ENCODE measurements at regions not wholly inside any gene's neighbourhood (a gene's known extent, or its start where the extent isn't known, plus 50 kb on each side); places are given as distances from the start of the nearest gene placed in this dataset.

DNA sequence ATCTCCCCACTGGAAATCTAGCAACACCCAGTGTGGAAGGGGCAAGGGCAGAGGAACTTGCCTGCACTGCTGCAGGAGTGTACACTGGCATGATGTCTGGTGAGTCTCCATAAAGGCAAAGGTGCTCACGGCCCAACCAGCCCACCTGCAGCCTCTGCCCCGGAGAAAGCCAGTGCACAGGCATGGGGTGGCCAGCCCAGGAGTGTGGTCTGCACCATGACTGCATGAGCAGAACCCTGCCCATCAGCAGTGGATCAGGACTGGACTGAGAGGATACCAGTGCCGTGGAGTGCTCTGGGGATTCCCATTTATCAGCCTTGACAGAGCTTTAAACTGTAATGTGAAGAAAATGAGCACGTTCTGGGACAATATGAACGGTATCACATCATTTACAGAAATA is 342.6 kb upstream of the HS6ST1 start:
- TF ChIP-seq, protein P1, sequence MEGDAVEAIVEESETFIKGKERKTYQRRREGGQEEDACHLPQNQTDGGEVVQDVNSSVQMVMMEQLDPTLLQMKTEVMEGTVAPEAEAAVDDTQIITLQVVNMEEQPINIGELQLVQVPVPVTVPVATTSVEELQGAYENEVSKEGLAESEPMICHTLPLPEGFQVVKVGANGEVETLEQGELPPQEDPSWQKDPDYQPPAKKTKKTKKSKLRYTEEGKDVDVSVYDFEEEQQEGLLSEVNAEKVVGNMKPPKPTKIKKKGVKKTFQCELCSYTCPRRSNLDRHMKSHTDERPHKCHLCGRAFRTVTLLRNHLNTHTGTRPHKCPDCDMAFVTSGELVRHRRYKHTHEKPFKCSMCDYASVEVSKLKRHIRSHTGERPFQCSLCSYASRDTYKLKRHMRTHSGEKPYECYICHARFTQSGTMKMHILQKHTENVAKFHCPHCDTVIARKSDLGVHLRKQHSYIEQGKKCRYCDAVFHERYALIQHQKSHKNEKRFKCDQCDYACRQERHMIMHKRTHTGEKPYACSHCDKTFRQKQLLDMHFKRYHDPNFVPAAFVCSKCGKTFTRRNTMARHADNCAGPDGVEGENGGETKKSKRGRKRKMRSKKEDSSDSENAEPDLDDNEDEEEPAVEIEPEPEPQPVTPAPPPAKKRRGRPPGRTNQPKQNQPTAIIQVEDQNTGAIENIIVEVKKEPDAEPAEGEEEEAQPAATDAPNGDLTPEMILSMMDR (IDR thresholded peaks at IDR 0.05): no peak
- no peak for TF ChIP-seq POLR2A (IDR thresholded peaks at IDR 0.05)
